ENCODE measurements at regions not wholly inside any gene's neighbourhood (a gene's known extent, or its start where the extent isn't known, plus 50 kb on each side); places are given as distances from the start of the nearest gene placed in this dataset.

DNA sequence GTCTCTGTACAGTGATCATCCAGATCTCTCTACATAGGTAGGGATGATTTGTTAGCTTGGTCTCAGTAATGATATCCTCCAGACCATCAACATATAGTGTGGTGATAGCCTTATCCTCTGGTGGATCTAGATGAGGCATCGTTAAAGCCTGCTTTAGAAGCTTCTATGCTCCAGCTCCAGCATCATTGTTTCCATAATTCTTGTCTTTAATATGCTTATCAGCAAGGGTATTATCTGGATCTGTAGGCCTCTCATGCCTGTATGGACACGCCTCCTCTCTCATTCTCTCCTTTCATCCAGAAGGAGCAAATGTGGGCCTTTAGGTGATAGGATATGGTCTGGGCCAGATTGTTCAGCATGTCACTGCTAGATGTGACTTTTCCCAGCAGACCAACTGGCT, 234.5 kb upstream of the CHST9 start:
- Histone ChIP-seq H3K27me3 (ENCODE audit: insufficient read depth, poor library complexity, severe bottlenecking) (no peaks in the 10 kb centered on the region), H3K27ac (replicated peaks) (no peak overlapping the region), H3K4me3 (replicated peaks; ENCODE audit: insufficient read depth, low read length) (no peak overlapping the region)
- TF ChIP-seq, protein P1, sequence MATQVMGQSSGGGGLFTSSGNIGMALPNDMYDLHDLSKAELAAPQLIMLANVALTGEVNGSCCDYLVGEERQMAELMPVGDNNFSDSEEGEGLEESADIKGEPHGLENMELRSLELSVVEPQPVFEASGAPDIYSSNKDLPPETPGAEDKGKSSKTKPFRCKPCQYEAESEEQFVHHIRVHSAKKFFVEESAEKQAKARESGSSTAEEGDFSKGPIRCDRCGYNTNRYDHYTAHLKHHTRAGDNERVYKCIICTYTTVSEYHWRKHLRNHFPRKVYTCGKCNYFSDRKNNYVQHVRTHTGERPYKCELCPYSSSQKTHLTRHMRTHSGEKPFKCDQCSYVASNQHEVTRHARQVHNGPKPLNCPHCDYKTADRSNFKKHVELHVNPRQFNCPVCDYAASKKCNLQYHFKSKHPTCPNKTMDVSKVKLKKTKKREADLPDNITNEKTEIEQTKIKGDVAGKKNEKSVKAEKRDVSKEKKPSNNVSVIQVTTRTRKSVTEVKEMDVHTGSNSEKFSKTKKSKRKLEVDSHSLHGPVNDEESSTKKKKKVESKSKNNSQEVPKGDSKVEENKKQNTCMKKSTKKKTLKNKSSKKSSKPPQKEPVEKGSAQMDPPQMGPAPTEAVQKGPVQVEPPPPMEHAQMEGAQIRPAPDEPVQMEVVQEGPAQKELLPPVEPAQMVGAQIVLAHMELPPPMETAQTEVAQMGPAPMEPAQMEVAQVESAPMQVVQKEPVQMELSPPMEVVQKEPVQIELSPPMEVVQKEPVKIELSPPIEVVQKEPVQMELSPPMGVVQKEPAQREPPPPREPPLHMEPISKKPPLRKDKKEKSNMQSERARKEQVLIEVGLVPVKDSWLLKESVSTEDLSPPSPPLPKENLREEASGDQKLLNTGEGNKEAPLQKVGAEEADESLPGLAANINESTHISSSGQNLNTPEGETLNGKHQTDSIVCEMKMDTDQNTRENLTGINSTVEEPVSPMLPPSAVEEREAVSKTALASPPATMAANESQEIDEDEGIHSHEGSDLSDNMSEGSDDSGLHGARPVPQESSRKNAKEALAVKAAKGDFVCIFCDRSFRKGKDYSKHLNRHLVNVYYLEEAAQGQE (IDR thresholded peaks at IDR 0.05; ENCODE audit: insufficient replicate concordance, low read depth): no peak
- TF ChIP-seq, protein P2, sequence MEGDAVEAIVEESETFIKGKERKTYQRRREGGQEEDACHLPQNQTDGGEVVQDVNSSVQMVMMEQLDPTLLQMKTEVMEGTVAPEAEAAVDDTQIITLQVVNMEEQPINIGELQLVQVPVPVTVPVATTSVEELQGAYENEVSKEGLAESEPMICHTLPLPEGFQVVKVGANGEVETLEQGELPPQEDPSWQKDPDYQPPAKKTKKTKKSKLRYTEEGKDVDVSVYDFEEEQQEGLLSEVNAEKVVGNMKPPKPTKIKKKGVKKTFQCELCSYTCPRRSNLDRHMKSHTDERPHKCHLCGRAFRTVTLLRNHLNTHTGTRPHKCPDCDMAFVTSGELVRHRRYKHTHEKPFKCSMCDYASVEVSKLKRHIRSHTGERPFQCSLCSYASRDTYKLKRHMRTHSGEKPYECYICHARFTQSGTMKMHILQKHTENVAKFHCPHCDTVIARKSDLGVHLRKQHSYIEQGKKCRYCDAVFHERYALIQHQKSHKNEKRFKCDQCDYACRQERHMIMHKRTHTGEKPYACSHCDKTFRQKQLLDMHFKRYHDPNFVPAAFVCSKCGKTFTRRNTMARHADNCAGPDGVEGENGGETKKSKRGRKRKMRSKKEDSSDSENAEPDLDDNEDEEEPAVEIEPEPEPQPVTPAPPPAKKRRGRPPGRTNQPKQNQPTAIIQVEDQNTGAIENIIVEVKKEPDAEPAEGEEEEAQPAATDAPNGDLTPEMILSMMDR (IDR thresholded peaks at IDR 0.05; ENCODE audit: insufficient read depth, low read length): no peak
- TF ChIP-seq GABPA (IDR thresholded peaks at IDR 0.05; ENCODE audit: low read depth) (no peak), SPI1 (IDR thresholded peaks at IDR 0.05; ENCODE audit: borderline replicate concordance, low read depth) (no peak), POLR2AphosphoS5 (IDR thresholded peaks at IDR 0.05; ENCODE audit: low read depth) (no peak)
- no peak for DNase-seq (ENCODE audit: low read depth in 1 of 2, low spot score in 1 of 2)

DNA sequence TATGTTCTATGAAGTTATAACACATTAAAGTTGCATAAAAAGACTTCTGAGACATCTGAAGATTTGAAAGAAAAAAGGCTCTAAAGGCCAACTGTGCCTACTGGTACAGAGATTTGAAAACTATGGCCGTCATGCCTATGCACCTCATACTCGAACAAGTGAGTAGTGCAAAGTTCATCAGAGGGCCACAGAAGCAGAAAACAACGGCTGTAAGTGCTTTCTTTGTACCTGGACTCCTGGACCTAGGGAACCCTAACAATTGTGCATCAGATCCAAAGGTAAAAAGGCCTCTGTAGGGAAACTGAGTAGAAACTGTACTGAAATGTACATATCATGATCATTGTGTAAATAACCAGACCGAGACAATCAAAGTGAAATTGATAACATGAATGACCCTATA, 230.4 kb upstream of the CHST9 start:
- TF ChIP-seq SPI1 (IDR thresholded peaks at IDR 0.05; ENCODE audit: borderline replicate concordance, low read depth) (no peak), POLR2AphosphoS5 (IDR thresholded peaks at IDR 0.05; ENCODE audit: low read depth) (no peak)

DNA sequence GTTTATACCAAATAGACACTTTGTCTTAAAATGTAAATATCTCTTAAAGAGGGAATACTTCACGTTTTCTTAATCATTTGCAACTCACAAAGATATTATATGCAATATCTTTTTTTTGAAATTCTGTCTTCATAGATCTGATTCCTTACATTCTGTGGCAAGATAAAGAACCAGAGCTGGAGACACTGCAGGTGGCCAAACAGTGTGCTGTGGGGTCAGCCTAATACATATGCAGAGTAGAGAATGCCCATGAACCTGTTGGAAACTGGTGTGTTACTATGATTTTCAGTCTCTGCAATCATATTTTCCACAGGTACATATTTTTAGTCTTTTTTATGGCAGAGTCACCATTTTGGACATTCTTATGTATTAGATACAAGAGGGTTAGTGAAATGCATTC, 229.6 kb upstream of the CHST9 start:
- H3K27me3 ChIP-seq (ENCODE audit: insufficient read depth, poor library complexity, severe bottlenecking): no peaks in the 10 kb centered on the region
- no peak for DNase-seq (ENCODE audit: low read depth in 1 of 2, low spot score in 1 of 2)
- TF ChIP-seq, protein P2 (IDR thresholded peaks at IDR 0.05; ENCODE audit: insufficient read depth, low read length): no peak
- TF ChIP-seq SPI1 (IDR thresholded peaks at IDR 0.05; ENCODE audit: borderline replicate concordance, low read depth): no peak
- no peak for TF ChIP-seq POLR2AphosphoS5 (IDR thresholded peaks at IDR 0.05; ENCODE audit: low read depth)
- TF ChIP-seq GABPA (IDR thresholded peaks at IDR 0.05; ENCODE audit: low read depth): no peak
- TF ChIP-seq, protein P1 (IDR thresholded peaks at IDR 0.05; ENCODE audit: insufficient replicate concordance, low read depth): no peak
- no peak overlapping the region for H3K27ac ChIP-seq (replicated peaks)
- no peak overlapping the region for H3K4me3 ChIP-seq (replicated peaks; ENCODE audit: insufficient read depth, low read length)

More for the DNA sequence above, 230.4 kb upstream of the CHST9 start:
- Histone ChIP-seq H3K27ac (replicated peaks) (no peak overlapping the region), H3K27me3 (ENCODE audit: insufficient read depth, poor library complexity, severe bottlenecking) (no peaks in the 10 kb centered on the region), H3K4me3 (replicated peaks; ENCODE audit: insufficient read depth, low read length) (no peak overlapping the region)
- DNase-seq (ENCODE audit: low read depth in 1 of 2, low spot score in 1 of 2): no peak

DNA sequence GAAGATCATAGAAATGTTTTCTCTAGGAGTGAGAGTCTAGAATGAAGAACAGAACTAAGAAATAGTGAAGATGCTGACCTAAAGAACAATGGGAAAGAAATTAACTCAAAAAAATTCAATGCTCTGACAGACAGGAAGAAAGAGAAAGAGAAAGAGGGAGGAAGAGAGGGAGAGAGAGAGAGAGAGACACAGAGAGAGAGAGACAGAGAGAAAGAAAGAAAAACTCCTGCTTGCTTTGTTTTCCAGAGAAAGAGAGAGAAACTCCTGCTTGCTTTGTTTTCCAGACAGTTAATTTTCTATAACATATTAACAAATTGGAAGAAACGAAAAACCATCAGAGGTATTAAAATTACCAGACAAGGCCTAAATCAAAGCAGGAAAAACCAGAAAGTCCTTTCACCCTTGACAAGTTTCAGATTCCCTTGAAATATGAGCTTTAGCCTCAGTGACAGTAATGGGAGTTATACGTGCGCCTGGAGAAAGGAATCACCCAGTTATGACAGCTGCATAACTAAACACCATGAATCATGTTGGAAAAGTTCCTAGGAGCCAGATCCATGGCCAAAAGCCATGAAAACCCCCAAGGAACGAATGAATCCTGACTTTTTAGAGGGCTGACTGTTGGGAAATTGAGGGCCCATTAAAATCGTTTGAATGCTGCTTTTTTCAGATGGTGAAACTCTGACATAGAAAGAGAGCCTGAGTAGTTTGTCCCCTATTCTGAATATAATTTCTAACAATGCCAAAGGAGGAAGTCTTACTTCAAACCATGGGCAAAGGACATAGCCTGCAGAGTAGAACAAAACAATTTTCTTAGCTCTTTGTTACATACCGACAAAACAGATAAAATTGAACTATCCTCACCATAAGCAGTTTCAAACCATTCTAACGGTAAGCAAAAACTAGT, 228.6 kb upstream of the CHST9 start:
- no peak for DNase-seq (ENCODE audit: low read depth in 1 of 2, low spot score in 1 of 2)
- TF ChIP-seq SPI1 (IDR thresholded peaks at IDR 0.05; ENCODE audit: borderline replicate concordance, low read depth): no peak
- H3K27me3 ChIP-seq (ENCODE audit: insufficient read depth, poor library complexity, severe bottlenecking): no peaks in the 10 kb centered on the region
- H3K4me3 ChIP-seq (replicated peaks; ENCODE audit: insufficient read depth, low read length): no peak overlapping the region
- H3K27ac ChIP-seq (replicated peaks): no peak overlapping the region

Measured in HL-60 (cell line).